Right lobe of liver (tissue), 6 donors: ENCODE measurements at regions not wholly inside any gene's neighbourhood (a gene's known extent, or its start where the extent isn't known, plus 50 kb on each side); places are given as distances from the start of the nearest gene placed in this dataset.

Source experiments
- ATAC-seq, 4 donors: fragments of 200-7000 bp; cut with Tn5 transposase; one replicate each; pipeline ENCODE4 v1.9.1; 2020; ENCODE audit warnings: mild to moderate bottlenecking in 4 of 4, moderate library complexity in 4 of 4
- DNase-seq, 3 donors: peaks; one replicate each; pipeline ENCODE4 v3.0.0-alpha.2; 2020
- H3K27ac ChIP-seq, 3 donors: fragments of 200-600 bp; one replicate each; pipeline ENCODE4 v1.8.0; 2022
- H3K27me3 ChIP-seq, 2 donors: fragments of 200-600 bp; one replicate each; pipeline ENCODE4 v1.8.0; 2022
- H3K36me3 ChIP-seq, 4 donors: fragments of 200-600 bp; sonication (generic) in 1 of 4; one replicate each; pipeline versions ENCODE4 v1.5.1 to v1.8.0; 2017 to 2022; ENCODE audit warnings: control low read depth in 1 of 4
- H3K4me1 ChIP-seq, 4 donors: fragments of 200-600 bp; sonication (generic) in 1 of 4; one replicate each; pipeline versions ENCODE4 v1.5.1 to v1.8.0; 2017 to 2022; ENCODE audit warnings: control low read depth in 1 of 4
- H3K4me3 ChIP-seq, 3 donors: fragments of 200-600 bp; one replicate each; pipeline ENCODE4 v1.8.0; 2022
- H3K9me3 ChIP-seq, 4 donors: fragments of 200-600 bp; sonication (generic) in 1 of 4; one replicate each; pipeline versions ENCODE4 v1.5.1 to v1.8.0; 2017 to 2022; ENCODE audit warnings: control low read depth in 1 of 4
- POLR2A ChIP-seq: fragments of 450-650 bp; IDR thresholded peaks from one replicate; pipeline ENCODE4 v1.6.1; 2017; ENCODE audit warnings: antibody characterized with exemption, mild to moderate bottlenecking
- WGBS: methylation state at CpG from one replicate; pipeline ENCODE4 v1.1.6; 2018; ENCODE audit warnings: low coverage, low lambda C conversion rate; ENCODE audit not compliant: insufficient coverage; ENCODE audit errors: missing lambda C conversion rate; 5-methylcytosine and 5-hydroxymethylcytosine counted together
- intact Hi-C, 2 donors: fragments of 100-400 bp; cut with DNase I; formaldehyde crosslinking; loops; one replicate each; pipeline versions ENCODE4 v1.11.2 to v1.14.1; 2022
- TF ChIP-seq, protein P1 (sequence below), 4 donors: fragments of 200-600 bp in 3 of 4; fragments of 450-650 bp in 1 of 4; IDR thresholded peaks; one replicate each; pipeline versions ENCODE4 v1.5.1 to v1.8.0; 2016 to 2022; ENCODE audit warnings: antibody characterized with exemption in 4 of 4, mild to moderate bottlenecking in 2 of 4
- donor health status: DM: no; HTN: yes; CAD: no.
- donor health status: DM: no; HTN: no; CAD: no.
- donor health status: DM: no; HTN: no; CAD: no.
- donor health status: DM: no; HTN: yes; CAD: no.
- donor health status: DM: no; HTN: yes; CAD: no.

DNA sequence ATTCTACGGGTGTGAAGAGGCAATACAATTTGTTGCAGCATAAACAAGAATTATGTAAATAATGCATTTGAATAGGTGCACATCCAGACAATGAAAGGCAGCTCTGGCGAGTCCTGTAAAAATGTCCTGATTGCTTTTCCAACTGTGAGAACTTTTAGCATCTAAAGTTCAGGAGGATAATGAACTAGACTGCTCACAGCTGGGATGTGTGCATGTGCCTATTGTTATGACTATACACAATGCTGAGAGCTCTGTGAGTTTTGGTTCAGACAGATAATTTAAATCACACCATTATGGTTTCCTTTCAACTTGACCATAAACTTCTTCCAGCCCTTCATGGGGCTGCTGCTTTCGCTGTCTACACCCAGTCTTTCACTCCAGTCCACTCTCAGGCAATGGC is 99.9 kb downstream of the PLK2 start:
- no peak for DNase-seq
- 49% methylated on average over 3 of the region's 3 CpGs for WGBS
- H3K4me3 ChIP-seq: no peak overlapping the region

DNA sequence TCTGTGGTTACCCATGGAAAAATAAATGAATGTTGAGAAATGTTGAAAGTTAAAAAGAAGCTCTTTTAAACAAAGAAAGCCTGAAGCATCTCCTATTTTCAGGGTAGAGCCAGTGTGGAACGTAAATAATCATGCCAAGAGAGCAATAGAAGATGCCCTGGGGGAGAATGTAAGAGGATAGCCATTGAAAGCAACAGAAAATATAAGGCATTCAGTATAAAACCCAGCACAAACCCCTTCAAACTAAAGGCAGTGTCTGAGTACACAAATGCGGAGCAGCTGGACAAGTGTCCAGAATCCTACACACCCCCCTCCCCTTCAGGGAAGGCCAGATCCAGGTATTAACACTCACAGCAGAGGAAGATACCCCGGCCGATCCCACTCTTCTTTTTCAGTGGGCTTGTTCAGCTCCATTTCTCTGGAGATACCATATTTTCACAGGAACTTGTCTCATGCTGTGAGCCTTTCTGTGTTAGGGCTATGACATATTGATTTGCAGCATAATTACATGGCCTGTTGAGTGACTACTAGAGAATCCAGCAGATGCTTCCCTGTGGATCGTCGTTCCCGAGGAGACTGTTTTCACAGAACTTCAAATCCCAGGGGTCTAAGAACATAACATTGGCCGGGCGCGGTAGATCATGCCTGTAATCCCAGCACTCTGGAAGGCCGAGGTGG is 101.2 kb downstream of the PLK2 start:
- no peak overlapping the region for H3K27ac ChIP-seq
- DNase-seq (no peak), ATAC-seq (no peak)
- no peak overlapping the region for H3K4me3 ChIP-seq
- no peaks in the 10 kb centered on the region for H3K9me3 ChIP-seq
- WGBS: 63% methylated on average over 9 of the region's 11 CpGs
- TF ChIP-seq, protein P1, sequence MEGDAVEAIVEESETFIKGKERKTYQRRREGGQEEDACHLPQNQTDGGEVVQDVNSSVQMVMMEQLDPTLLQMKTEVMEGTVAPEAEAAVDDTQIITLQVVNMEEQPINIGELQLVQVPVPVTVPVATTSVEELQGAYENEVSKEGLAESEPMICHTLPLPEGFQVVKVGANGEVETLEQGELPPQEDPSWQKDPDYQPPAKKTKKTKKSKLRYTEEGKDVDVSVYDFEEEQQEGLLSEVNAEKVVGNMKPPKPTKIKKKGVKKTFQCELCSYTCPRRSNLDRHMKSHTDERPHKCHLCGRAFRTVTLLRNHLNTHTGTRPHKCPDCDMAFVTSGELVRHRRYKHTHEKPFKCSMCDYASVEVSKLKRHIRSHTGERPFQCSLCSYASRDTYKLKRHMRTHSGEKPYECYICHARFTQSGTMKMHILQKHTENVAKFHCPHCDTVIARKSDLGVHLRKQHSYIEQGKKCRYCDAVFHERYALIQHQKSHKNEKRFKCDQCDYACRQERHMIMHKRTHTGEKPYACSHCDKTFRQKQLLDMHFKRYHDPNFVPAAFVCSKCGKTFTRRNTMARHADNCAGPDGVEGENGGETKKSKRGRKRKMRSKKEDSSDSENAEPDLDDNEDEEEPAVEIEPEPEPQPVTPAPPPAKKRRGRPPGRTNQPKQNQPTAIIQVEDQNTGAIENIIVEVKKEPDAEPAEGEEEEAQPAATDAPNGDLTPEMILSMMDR (IDR thresholded peaks at IDR 0.05): no peak
- no peak for TF ChIP-seq POLR2A
- intact Hi-C loops: no loop called here
- no peaks in the 10 kb centered on the region for H3K4me1 ChIP-seq
- no peaks in the 10 kb centered on the region for H3K36me3 ChIP-seq
- no peaks in the 10 kb centered on the region for H3K27me3 ChIP-seq

More for the DNA sequence above, 99.9 kb downstream of the PLK2 start:
- no peak for ATAC-seq
- Histone ChIP-seq H3K27me3 (no peaks in the 10 kb centered on the region), H3K9me3 (no peaks in the 10 kb centered on the region), H3K36me3 (no peaks in the 10 kb centered on the region), H3K4me1 (no peaks in the 10 kb centered on the region), H3K27ac (no peak overlapping the region)
- intact Hi-C loops: no loop called here
- no peak for TF ChIP-seq POLR2A
- TF ChIP-seq, protein P1 (IDR thresholded peaks at IDR 0.05): no peak

GRCh38 chr5:58357799-58358500 is 101.9 kb downstream of the PLK2 start:
- H3K36me3 ChIP-seq: no peaks in the 10 kb centered on the region
- DNase-seq: no peak
- WGBS: 78% methylated on average over 4 of the region's 4 CpGs
- ATAC-seq: no peak
- TF ChIP-seq POLR2A: no peak
- TF ChIP-seq, protein P1 (IDR thresholded peaks at IDR 0.05): no peak
- H3K27ac ChIP-seq: no peak overlapping the region
- no peaks in the 10 kb centered on the region for H3K4me1 ChIP-seq
- intact Hi-C loops: no loop called here
- no peaks in the 10 kb centered on the region for H3K27me3 ChIP-seq
- no peaks in the 10 kb centered on the region for H3K9me3 ChIP-seq
- H3K4me3 ChIP-seq: no peak overlapping the region

DNA sequence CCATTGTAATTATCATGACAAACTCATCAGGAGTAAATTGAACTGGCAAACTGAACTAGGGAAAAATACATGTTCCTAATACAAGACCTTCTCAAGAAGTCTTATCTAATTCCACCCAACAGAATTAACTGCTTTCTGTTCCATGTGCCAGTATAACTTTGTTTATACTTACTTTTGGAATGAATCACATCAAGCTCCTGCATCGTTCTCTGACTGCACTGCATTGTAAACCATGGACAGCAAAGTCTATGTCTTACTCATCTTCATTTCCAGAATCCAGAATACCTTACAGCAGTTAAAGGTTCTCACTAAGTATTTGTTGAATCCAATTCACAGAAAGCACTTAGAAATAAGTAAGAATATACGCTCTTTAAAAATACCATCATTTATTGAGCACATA is 102.8 kb downstream of the PLK2 start:
- H3K9me3 ChIP-seq: no peaks in the 10 kb centered on the region
- ATAC-seq (no peak), DNase-seq (no peak)
- H3K4me1 ChIP-seq: no peaks in the 10 kb centered on the region
- intact Hi-C loops: no loop called here
- TF ChIP-seq POLR2A: no peak
- TF ChIP-seq, protein P1 (IDR thresholded peaks at IDR 0.05): no peak
- 62% methylated on average over 2 of the region's 2 CpGs for WGBS
- H3K27me3 ChIP-seq: no peaks in the 10 kb centered on the region
- H3K4me3 ChIP-seq: no peak overlapping the region
- no peaks in the 10 kb centered on the region for H3K36me3 ChIP-seq
- H3K27ac ChIP-seq: no peak overlapping the region
